ENCODE measurements at regions not wholly inside any gene's neighbourhood (a gene's known extent, or its start where the extent isn't known, plus 50 kb on each side); places are given as distances from the start of the nearest gene placed in this dataset.

DNA sequence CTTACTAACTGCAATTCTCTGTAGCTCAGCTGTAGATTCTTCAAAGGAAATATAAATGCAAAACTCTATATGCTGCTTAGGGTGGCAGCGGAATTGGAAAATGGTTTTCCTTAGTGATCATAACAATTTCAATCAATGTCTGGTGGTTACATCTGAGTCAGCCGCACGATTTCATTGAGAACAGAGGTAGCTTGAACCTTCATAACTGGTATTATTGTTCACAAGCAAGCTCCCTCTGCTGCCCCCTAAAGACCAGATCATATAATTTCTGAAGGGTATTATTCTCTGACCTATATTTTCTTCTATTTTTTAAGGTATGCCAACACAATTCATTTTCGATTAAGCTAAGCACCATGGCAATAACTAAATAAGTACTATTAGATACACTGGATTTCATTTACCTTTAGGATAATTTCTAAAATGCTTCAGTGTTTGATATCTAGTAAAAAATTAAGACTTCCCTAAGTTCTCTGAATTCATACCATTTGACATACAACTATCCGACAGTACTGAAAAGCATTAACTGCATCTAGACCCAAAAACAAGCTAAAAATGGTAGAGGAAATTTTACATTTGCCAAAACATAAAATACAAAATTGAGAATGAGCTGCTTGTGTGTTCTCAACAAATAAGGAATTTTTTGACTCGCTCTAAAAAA is 181.1 kb upstream of the SPEF2 start:
- H3K18ac ChIP-seq (ENCODE audit: extremely low read depth, low read length), result no peak overlapping the region
- no peaks in the 10 kb centered on the region for H3K9me3 ChIP-seq (ENCODE audit: insufficient read depth in 2 of 2, low read depth in 1 of 2, low read length in 1 of 2)
- no peaks in the 10 kb centered on the region for H3K79me1 ChIP-seq (ENCODE audit: low read depth, low read length)
- no peak for FAIRE-seq
- no peak overlapping the region for H3K14ac ChIP-seq (ENCODE audit: insufficient read length)
- H3K4me2 ChIP-seq (ENCODE audit: insufficient read depth in 1 of 2, low read depth in 2 of 2, low read length in 2 of 2), result no peak overlapping the region
- H3K23ac ChIP-seq (ENCODE audit: insufficient read length), result no peak overlapping the region
- no peaks in the 10 kb centered on the region for H4K20me1 ChIP-seq (replicated peaks in 1 of 2; ENCODE audit: control insufficient read depth in 1 of 2, insufficient read depth in 2 of 2, low read length in 2 of 2)
- H2AK5ac ChIP-seq (ENCODE audit: low read depth, low read length), result no peak overlapping the region
- ChIA-PET CTCF (ENCODE audit: partially characterized antibody) (interaction anchor here (0.7 to 3.1 kb wide), 51 partner anchors 9 to 444 kb away, joined by 3 to 24 read pairs (median 4); partner anchors contain the start of gene PRLR), POLR2A (ENCODE audit: partially characterized antibody) (no interaction called here)
- no peak overlapping the region for H2AFZ ChIP-seq (ENCODE audit: low read length)
- TF ChIP-seq HDAC6 (IDR thresholded peaks at IDR 0.05; ENCODE audit: low read depth, low read length), result no peak
- TF ChIP-seq, protein P1, sequence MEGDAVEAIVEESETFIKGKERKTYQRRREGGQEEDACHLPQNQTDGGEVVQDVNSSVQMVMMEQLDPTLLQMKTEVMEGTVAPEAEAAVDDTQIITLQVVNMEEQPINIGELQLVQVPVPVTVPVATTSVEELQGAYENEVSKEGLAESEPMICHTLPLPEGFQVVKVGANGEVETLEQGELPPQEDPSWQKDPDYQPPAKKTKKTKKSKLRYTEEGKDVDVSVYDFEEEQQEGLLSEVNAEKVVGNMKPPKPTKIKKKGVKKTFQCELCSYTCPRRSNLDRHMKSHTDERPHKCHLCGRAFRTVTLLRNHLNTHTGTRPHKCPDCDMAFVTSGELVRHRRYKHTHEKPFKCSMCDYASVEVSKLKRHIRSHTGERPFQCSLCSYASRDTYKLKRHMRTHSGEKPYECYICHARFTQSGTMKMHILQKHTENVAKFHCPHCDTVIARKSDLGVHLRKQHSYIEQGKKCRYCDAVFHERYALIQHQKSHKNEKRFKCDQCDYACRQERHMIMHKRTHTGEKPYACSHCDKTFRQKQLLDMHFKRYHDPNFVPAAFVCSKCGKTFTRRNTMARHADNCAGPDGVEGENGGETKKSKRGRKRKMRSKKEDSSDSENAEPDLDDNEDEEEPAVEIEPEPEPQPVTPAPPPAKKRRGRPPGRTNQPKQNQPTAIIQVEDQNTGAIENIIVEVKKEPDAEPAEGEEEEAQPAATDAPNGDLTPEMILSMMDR (IDR thresholded peaks at IDR 0.05; ENCODE audit: control extremely low read depth in 1 of 3, insufficient read depth in 1 of 3, low read depth in 1 of 3, low read length in 3 of 3), result peak in 2 of 3 experiments; percentile 24 to 48; a peak in 1 of 4 replicates
- no peak for TF ChIP-seq POLR2AphosphoS5 (IDR thresholded peaks at IDR 0.05; ENCODE audit: low read depth, low read length)
- peak; percentile 29 to 47; a peak in 3 of 4 replicates for TF ChIP-seq RAD21 (IDR thresholded peaks at IDR 0.05 in 1 of 2, conservative IDR thresholded peaks at IDR 0.05 in 1 of 2; ENCODE audit: low read depth in 2 of 2, low read length in 2 of 2)
- no peak for TF ChIP-seq CTBP2 (IDR thresholded peaks at IDR 0.05; ENCODE audit: borderline replicate concordance, insufficient read depth, insufficient read length, low read length)
- H3K4me3 ChIP-seq (ENCODE audit: extremely low read depth in 1 of 4, insufficient read depth in 2 of 4, low read depth in 3 of 4, low read length in 4 of 4), result no peak overlapping the region
- H2BK5ac ChIP-seq (ENCODE audit: low read depth, low read length), result no peak overlapping the region
- H3K4ac ChIP-seq (replicated peaks; ENCODE audit: insufficient read length, low read depth, low read length), result no peak overlapping the region
- H3K4me1 ChIP-seq (replicated peaks in 1 of 4; ENCODE audit: control insufficient read depth in 3 of 4, insufficient read depth in 4 of 4, low read length in 3 of 4), result no peaks in the 10 kb centered on the region
- H2BK12ac ChIP-seq (ENCODE audit: low read depth, low read length), result no peak overlapping the region
- no peak overlapping the region for H3K56ac ChIP-seq (replicated peaks; ENCODE audit: insufficient read length, low read depth, low read length)
- H3K9ac ChIP-seq (replicated peaks in 1 of 4; ENCODE audit: extremely low read depth in 1 of 4, low read depth in 3 of 4, low read length in 3 of 4), result no peak overlapping the region
- 81% methylated on average over 6 of the region's 6 CpGs; no CpG with 5 or more reads in 1 of the 2 experiments for WGBS, 2 experiments (ENCODE audit: extremely low coverage in 1 of 2, insufficient coverage in 1 of 2, insufficient read length in 1 of 2, insufficient replicate concordance in 2 of 2, low coverage in 1 of 2, low lambda C conversion rate in 2 of 2, missing lambda C conversion rate in 1 of 2)
- no peaks in the 10 kb centered on the region for H3K36me3 ChIP-seq (ENCODE audit: control insufficient read depth in 2 of 4, insufficient read depth in 4 of 4, low read length in 3 of 4)
- no peak overlapping the region for H2BK20ac ChIP-seq (ENCODE audit: low read length)
- H3K27ac ChIP-seq (ENCODE audit: low read depth, low read length), result no peak overlapping the region
- no peaks in the 10 kb centered on the region for H3K23me2 ChIP-seq (ENCODE audit: low read depth, low read length)
- H4K8ac ChIP-seq (ENCODE audit: extremely low read depth, insufficient read depth, low read length), result no peak overlapping the region
- H4K91ac ChIP-seq (replicated peaks; ENCODE audit: insufficient read length, low read length), result no peak overlapping the region
- no peaks in the 10 kb centered on the region for H3K27me3 ChIP-seq (replicated peaks in 1 of 4; ENCODE audit: control insufficient read depth in 3 of 4, extremely low read depth in 1 of 4, insufficient read depth in 3 of 4, low read length in 3 of 4)
- H2BK15ac ChIP-seq (ENCODE audit: low read length), result no peak overlapping the region
- no peak overlapping the region for H2BK120ac ChIP-seq (replicated peaks; ENCODE audit: low read depth, low read length)
- H3K79me2 ChIP-seq (ENCODE audit: control insufficient read depth in 1 of 2, insufficient read depth in 2 of 2, low read length in 2 of 2), result no peaks in the 10 kb centered on the region
- DNase-seq (ENCODE audit: low read depth in 1 of 2, low spot score in 2 of 2), result no peak
- no peak overlapping the region for H4K5ac ChIP-seq (ENCODE audit: insufficient read length, low read depth, low read length)

Measured in H1 (cell line).